ENCODE measurements at regions not wholly inside any gene's neighbourhood (a gene's known extent, or its start where the extent isn't known, plus 50 kb on each side); places are given as distances from the start of the nearest gene placed in this dataset.

GRCh38 chr5:9869616-9870288 is 239.6 kb upstream of the TAS2R1 start:
- no peaks in the 10 kb centered on the region for H3K79me2 ChIP-seq
- H3K36me3 ChIP-seq (replicated peaks; ENCODE audit: insufficient read depth, low read depth) = no peaks in the 10 kb centered on the region
- peaks cover 11% of the 10 kb centered on the region for H3K9me3 ChIP-seq (ENCODE audit: low read depth)
- H4K20me1 ChIP-seq (ENCODE audit: insufficient read depth, poor library complexity, severe bottlenecking) = no peaks in the 10 kb centered on the region
- TF ChIP-seq EZH2phosphoT487 (IDR thresholded peaks at IDR 0.05; ENCODE audit: low read depth, severe bottlenecking, unreplicated experiment) = no peak
- TF ChIP-seq CTCF (IDR thresholded peaks at IDR 0.05; ENCODE audit: poor library complexity) = no peak
- no peak for TF ChIP-seq EZH2 (IDR thresholded peaks at IDR 0.05; ENCODE audit: borderline replicate concordance)
- no peak overlapping the region for H2AFZ ChIP-seq
- WGBS (ENCODE audit: low lambda C conversion rate, missing lambda C conversion rate) = 78% methylated on average over 2 of the region's 2 CpGs
- no peak overlapping the region for H3K4me2 ChIP-seq
- H3K4me1 ChIP-seq (ENCODE audit: insufficient read depth) = no peaks in the 10 kb centered on the region
- H3K27me3 ChIP-seq = no peaks in the 10 kb centered on the region
- H3K27ac ChIP-seq = no peak overlapping the region
- no peak overlapping the region for H3K4me3 ChIP-seq
- H3K9me2 ChIP-seq (replicated peaks; ENCODE audit: insufficient read depth) = no peaks in the 10 kb centered on the region
- no peak for DNase-seq (ENCODE audit: low spot score)

- Histone ChIP-seq H3K4me2 (no peak overlapping the region), H3K9me2 (replicated peaks; ENCODE audit: insufficient read depth) (no peaks in the 10 kb centered on the region), H3K4me1 (ENCODE audit: insufficient read depth) (no peaks in the 10 kb centered on the region), H4K20me1 (ENCODE audit: insufficient read depth, poor library complexity, severe bottlenecking) (no peaks in the 10 kb centered on the region), H3K4me3 (no peak overlapping the region), H3K9me3 (ENCODE audit: low read depth) (peaks cover 11% of the 10 kb centered on the region), H3K27me3 (no peaks in the 10 kb centered on the region), H2AFZ (no peak overlapping the region), H3K36me3 (replicated peaks; ENCODE audit: insufficient read depth, low read depth) (no peaks in the 10 kb centered on the region), H3K27ac (no peak overlapping the region), H3K79me2 (no peaks in the 10 kb centered on the region)
- no peak for DNase-seq (ENCODE audit: low spot score)
- TF ChIP-seq EZH2phosphoT487 (IDR thresholded peaks at IDR 0.05; ENCODE audit: low read depth, severe bottlenecking, unreplicated experiment) (no peak), CTCF (IDR thresholded peaks at IDR 0.05; ENCODE audit: poor library complexity) (no peak), EZH2 (IDR thresholded peaks at IDR 0.05; ENCODE audit: borderline replicate concordance) (no peak)
- 92% methylated on average over 1 of the region's 1 CpG for WGBS (ENCODE audit: low lambda C conversion rate, missing lambda C conversion rate)
Measured at GRCh38 chr5:9865574-9865973, 235.4 kb upstream of the TAS2R1 start.

GRCh38 chr5:9864791-9865190 is 234.6 kb upstream of the TAS2R1 start:
- no peak overlapping the region for H3K4me2 ChIP-seq
- no peak overlapping the region for H3K4me3 ChIP-seq
- no peaks in the 10 kb centered on the region for H3K79me2 ChIP-seq
- WGBS (ENCODE audit: low lambda C conversion rate, missing lambda C conversion rate) = 79% methylated on average over 3 of the region's 3 CpGs
- no peaks in the 10 kb centered on the region for H3K9me2 ChIP-seq (replicated peaks; ENCODE audit: insufficient read depth)
- no peaks in the 10 kb centered on the region for H3K4me1 ChIP-seq (ENCODE audit: insufficient read depth)
- no peak for DNase-seq (ENCODE audit: low spot score)
- peaks cover 11% of the 10 kb centered on the region for H3K9me3 ChIP-seq (ENCODE audit: low read depth)
- TF ChIP-seq EZH2phosphoT487 (IDR thresholded peaks at IDR 0.05; ENCODE audit: low read depth, severe bottlenecking, unreplicated experiment) = no peak
- TF ChIP-seq CTCF (IDR thresholded peaks at IDR 0.05; ENCODE audit: poor library complexity) = no peak
- no peak for TF ChIP-seq EZH2 (IDR thresholded peaks at IDR 0.05; ENCODE audit: borderline replicate concordance)
- H3K27ac ChIP-seq = no peak overlapping the region
- no peaks in the 10 kb centered on the region for H4K20me1 ChIP-seq (ENCODE audit: insufficient read depth, poor library complexity, severe bottlenecking)
- H2AFZ ChIP-seq = no peak overlapping the region
- no peaks in the 10 kb centered on the region for H3K27me3 ChIP-seq
- no peaks in the 10 kb centered on the region for H3K36me3 ChIP-seq (replicated peaks; ENCODE audit: insufficient read depth, low read depth)

All from hepatocyte (in vitro differentiated cells).